ENCODE measurements at regions not wholly inside any gene's neighbourhood (a gene's known extent, or its start where the extent isn't known, plus 50 kb on each side); places are given as distances from the start of the nearest gene placed in this dataset.

GRCh38 chr14:94944636-94945258 lies 174.8 kb upstream of the GSC start:
- no peak for TF ChIP-seq CTCF (IDR thresholded peaks at IDR 0.05)
- TF ChIP-seq POLR2AphosphoS5 (IDR thresholded peaks at IDR 0.05), result no peak
- TF ChIP-seq POLR2A (IDR thresholded peaks at IDR 0.05), result no peak
- no peak for TF ChIP-seq EP300 (IDR thresholded peaks at IDR 0.05)
